Heart left ventricle (tissue), 13 donors: ENCODE measurements at regions not wholly inside any gene's neighbourhood (a gene's known extent, or its start where the extent isn't known, plus 50 kb on each side); places are given as distances from the start of the nearest gene placed in this dataset.

ENCODE experiments used
- CTCF ChIP-seq, 12 donors: fragments of 200-600 bp; sonication (generic) in 4 of 12; IDR thresholded peaks; one replicate each; pipeline versions ENCODE4 v1.5.0 to v1.8.0; 2018 to 2022; ENCODE audit warnings: antibody characterized with exemption in 12 of 12, mild to moderate bottlenecking in 5 of 12
- POLR2A ChIP-seq, 2 donors: fragments of 450-650 bp; IDR thresholded peaks; one replicate each; pipeline ENCODE4 v1.6.1; 2017; ENCODE audit warnings: antibody characterized with exemption in 2 of 2, mild to moderate bottlenecking in 2 of 2, moderate library complexity in 2 of 2
- donor health status: ischemic (EF 13 %, LVEDD 7.1; RV severe dilation, severe dysfunction).
- donor health status: DM: no; HTN: yes; CAD: no.
- donor health status: DM: no; HTN: no; CAD: no.
- donor health status: ischemic (EF 25% LVEDD 6.9; RV normal size, moderate dysfunction).
- donor health status: ischemic (EF 25% LVEDD 5.7; RV mildly dilated, moderate dysfunction).
- donor health status: ischemic (EF 35%, LVEDD 5.7; RV mildly dilated, moderate dysfunction).
- donor health status: nonischemic (EF 11% LVEDD 7.7; RV severe dilation, severe dysfunction).
- donor health status: DM: yes; HTN: yes; CAD: no.
- donor health status: PGD.
- donor health status: ischemic (EF 29% LVEDD 5.4; RV normal size, mild dysfunction).
- donor health status: nonischemic (EF 23%, LVEDD 6.1; RV moderate dilation, normal function).

- TF ChIP-seq CTCF (IDR thresholded peaks at IDR 0.05) (no peak), POLR2A (IDR thresholded peaks at IDR 0.05) (no peak)
Observed at GRCh38 chr3:194032828-194033435, 103.0 kb upstream of the HES1 start.
